HepG2 (cell line): ENCODE measurements at regions not wholly inside any gene's neighbourhood (a gene's known extent, or its start where the extent isn't known, plus 50 kb on each side); places are given as distances from the start of the nearest gene placed in this dataset.

Experiments
- ATAC-seq: fragments of 200-7000 bp; cut with Tn5 transposase; 3 replicates; pipeline ENCODE4 v1.9.1; 2020; ENCODE audit warnings: mild to moderate bottlenecking, moderate library complexity
- BruUV-seq: library from RNA; stranded (reverse); fragments of 400-500 nt; replicated peaks from 2 replicates; lab custom pipeline; 2021; lab: Mats Ljungman, UMichigan
- CTCF ChIA-PET: fragments of 300-600 bp; formaldehyde crosslinking; extraction: SDS; loops from one replicate; lab custom pipeline; 2021; ENCODE audit warnings: low total read pairs, inconsistent platforms, low intra/inter-chr PET ratio; lab: Yijun Ruan, JAX
- POLR2A ChIA-PET: fragments of 350-600 bp; sonication (Branson Sonifier 250); formaldehyde crosslinking; loops from one replicate; lab custom pipeline; 2020; ENCODE audit warnings: antibody characterized with exemption, inconsistent platforms; lab: Yijun Ruan, JAX
- DNase-seq: peaks from one replicate; pipeline ENCODE4 v3.0.0-alpha.2; 2015; ENCODE audit warnings: low spot score
- FAIRE-seq: peaks from 3 replicates; lab custom pipeline; 2011; peaks lifted over from hg19 to GRCh38; lab: Jason Lieb, UNC
- H2AFZ ChIP-seq: one replicate; pipeline ENCODE4 v1.6.1; 2011; ENCODE audit warnings: low read length, inconsistent platforms
- H3K27ac ChIP-seq: fragments of 300-600 bp; 3 replicates; pipeline ENCODE4 v1.8.0; 2011; ENCODE audit warnings: mixed run types, mild to moderate bottlenecking, mixed read lengths, low read length, inconsistent platforms; ENCODE audit not compliant: insufficient read depth; ENCODE audit errors: extremely low read length
- H3K27me3 ChIP-seq, 2 experiments: fragments of 200-600 bp in 1 of 2; 2 replicates in 1 of 2; 3 replicates in 1 of 2; pipeline versions ENCODE4 v1.6.0 to v1.8.0; 2011; ENCODE audit warnings: low read length in 2 of 2, mild to moderate bottlenecking in 2 of 2, moderate library complexity in 2 of 2, inconsistent platforms in 1 of 2; ENCODE audit not compliant: insufficient read depth in 2 of 2, control insufficient read depth in 1 of 2
- H3K36me3 ChIP-seq, 2 experiments: fragments of 200-600 bp in 1 of 2; replicated peaks in 1 of 2; 2 replicates in 1 of 2; 3 replicates in 1 of 2; pipeline versions ENCODE4 v1.5.1 to v1.8.0; 2011; ENCODE audit warnings: low read length in 2 of 2, inconsistent platforms in 1 of 2; ENCODE audit not compliant: insufficient read depth in 2 of 2, control insufficient read depth in 1 of 2
- H3K4me1 ChIP-seq: 2 replicates; pipeline ENCODE4 v1.5.1; 2012; ENCODE audit warnings: low read length, inconsistent platforms; ENCODE audit not compliant: insufficient read depth
- H3K4me2 ChIP-seq: 2 replicates; pipeline ENCODE4 v1.6.0; 2011; ENCODE audit warnings: low read depth, low read length, inconsistent platforms
- H3K4me3 ChIP-seq, 3 experiments: fragments of 200-600 bp in 1 of 3; sonication (generic), shearing (Covaris generic) in 1 of 3; replicated peaks in 1 of 3; 2 replicates each; pipeline ENCODE4 v1.5.1; 2011 to 2016; ENCODE audit warnings: low read length in 3 of 3, inconsistent platforms in 2 of 3, low read depth in 2 of 3, mild to moderate bottlenecking in 2 of 3, control low read depth in 1 of 3, mixed read lengths in 1 of 3; ENCODE audit not compliant: insufficient read depth in 1 of 3
- H3K79me2 ChIP-seq: one replicate; pipeline ENCODE4 v1.6.1; 2011; ENCODE audit warnings: low read length, inconsistent platforms; ENCODE audit not compliant: insufficient read depth
- H3K9ac ChIP-seq: 2 replicates; pipeline ENCODE4 v1.6.0; 2011; ENCODE audit warnings: mild to moderate bottlenecking, low read depth, low read length, inconsistent platforms; ENCODE audit not compliant: insufficient read depth
- H3K9me3 ChIP-seq: 2 replicates; pipeline ENCODE4 v1.5.1; 2012; ENCODE audit warnings: mild to moderate bottlenecking, low read length
- H4K20me1 ChIP-seq: 2 replicates; pipeline ENCODE4 v1.6.0; 2011; ENCODE audit warnings: inconsistent platforms, mild to moderate bottlenecking, low read length, moderate library complexity; ENCODE audit not compliant: insufficient read depth
- HNRNPLL ChIP-seq: fragments of 200-400 bp; formaldehyde crosslinking; IDR thresholded peaks from 2 replicates; pipeline ENCODE4 v1.6.1; 2017; ENCODE audit warnings: mild to moderate bottlenecking, low read depth, low read length; ENCODE audit not compliant: poor library complexity, severe bottlenecking
- MED13 ChIP-seq: sonication (generic); formaldehyde crosslinking; IDR thresholded peaks from 2 replicates; pipeline ENCODE4 v1.5.0; 2020; ENCODE audit warnings: missing genetic modification reagents
- PITX1 ChIP-seq: sonication (generic); formaldehyde crosslinking; IDR thresholded peaks from 2 replicates; pipeline ENCODE4 v1.5.1; 2020; ENCODE audit warnings: mild to moderate bottlenecking, missing genetic modification reagents
- ZMYM2 ChIP-seq: sonication (generic); formaldehyde crosslinking; IDR thresholded peaks from 2 replicates; pipeline ENCODE4 v1.8.0; 2022; ENCODE audit warnings: mild to moderate bottlenecking, missing genetic modification reagents
- WGBS: methylation state at CpG from one replicate; pipeline ENCODE4 v1.1.6; 2017; ENCODE audit warnings: low lambda C conversion rate; 5-methylcytosine and 5-hydroxymethylcytosine counted together
- in situ Hi-C: cut with HindIII; loops from 2 replicates; pipeline ENCODE4 v1.10.0; 2017; ENCODE audit warnings: low pct_unique_long_range_greater_than_20kb; ENCODE audit not compliant: extremely low pct_ligation_motif_present
- intact Hi-C: fragments of 100-400 bp; cut with micrococcal nuclease; formaldehyde crosslinking; loops from one replicate; pipeline ENCODE4 v1.10.0; 2022; ENCODE audit not compliant: unreplicated experiment

DNA sequence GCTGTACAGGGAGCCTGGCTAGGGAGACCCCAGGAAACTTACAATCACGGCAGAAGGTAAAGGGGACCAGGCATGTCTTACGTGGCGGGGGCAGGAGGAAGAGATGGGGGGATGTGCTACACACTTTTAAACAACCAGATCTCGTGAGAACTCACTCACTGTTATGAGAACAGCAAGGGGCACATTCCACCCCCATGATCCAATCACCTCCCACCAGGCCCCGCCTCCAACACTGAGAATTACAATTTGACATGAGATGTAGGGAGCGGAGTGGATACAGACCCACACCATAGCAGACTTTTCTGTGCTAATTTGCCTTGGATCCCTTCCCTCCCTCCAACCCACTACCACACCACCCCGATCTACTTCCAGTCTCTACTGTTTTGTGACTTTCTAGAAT, 106.7 kb upstream of the PEG3 start:
- Histone ChIP-seq H3K4me3 (no peak overlapping the region), H3K27me3 (no peaks in the 10 kb centered on the region), H3K27ac (no peak overlapping the region), H3K36me3 (no peaks in the 10 kb centered on the region), H3K9ac (no peak overlapping the region), H3K79me2 (no peaks in the 10 kb centered on the region), H2AFZ (no peak overlapping the region), H4K20me1 (no peaks in the 10 kb centered on the region), H3K4me2 (no peak overlapping the region), H3K9me3 (no peaks in the 10 kb centered on the region), H3K4me1 (0 out of 2 replicates have a peak, but pooled peaks cover 1% of the 10 kb centered on the region)
- DNase-seq (no peak), FAIRE-seq (no peak), ATAC-seq (no peak)
- TF ChIP-seq HNRNPLL (no peak), MED13 (CRISPR knock-in tag) (no peak), PITX1 (CRISPR knock-in tag) (no peak)
- no TSS peak for BruUV-seq
- CTCF ChIA-PET, result no interaction called here
- WGBS, result 92% methylated on average over 7 of the region's 7 CpGs
- POLR2A ChIA-PET, result no interaction called here
- intact Hi-C loops, result no loop called here
- in situ Hi-C loops, result no loop called here

DNA sequence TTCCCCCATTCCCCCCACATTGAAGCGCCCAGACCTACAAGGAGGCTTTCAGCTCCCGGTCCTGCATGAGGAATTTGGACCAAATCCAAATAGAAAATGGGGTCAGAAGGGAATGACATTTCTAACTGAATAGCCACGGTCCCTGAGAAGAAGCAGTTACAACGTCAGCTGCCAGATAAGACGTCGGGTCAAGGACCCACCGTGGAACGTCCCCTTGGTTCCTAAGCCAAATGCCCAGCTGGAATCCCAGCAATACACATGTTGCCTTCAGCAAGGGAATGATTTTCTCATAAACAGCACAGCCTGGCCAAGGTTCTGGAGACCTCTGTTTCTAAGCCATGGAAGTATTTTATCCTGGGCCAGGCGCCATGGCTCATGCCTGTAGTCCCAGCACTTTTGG, 109.1 kb upstream of the PEG3 start:
- Histone ChIP-seq H3K9ac (no peak overlapping the region), H3K4me2 (no peak overlapping the region), H3K79me2 (peaks cover 2% of the 10 kb centered on the region), H3K36me3 (no peaks in the 10 kb centered on the region), H3K4me1 (peaks cover 8% of the 10 kb centered on the region), H3K27ac (no peak overlapping the region), H3K27me3 (no peaks in the 10 kb centered on the region), H3K9me3 (no peaks in the 10 kb centered on the region), H2AFZ (no peak overlapping the region), H3K4me3 (no peak overlapping the region), H4K20me1 (no peaks in the 10 kb centered on the region)
- FAIRE-seq (no peak), ATAC-seq (no peak), DNase-seq (no peak)
- in situ Hi-C loops, result no loop called here
- 97% methylated on average over 9 of the region's 9 CpGs for WGBS
- ChIA-PET POLR2A (no interaction called here), CTCF (no interaction called here)
- TF ChIP-seq ZMYM2 (CRISPR knock-in tag), result no peak
- intact Hi-C loops, result no loop called here
- no TSS peak for BruUV-seq
